ENCODE measurements at regions not wholly inside any gene's neighbourhood (a gene's known extent, or its start where the extent isn't known, plus 50 kb on each side); places are given as distances from the start of the nearest gene placed in this dataset.

GRCh38 chr4:181693517-181693916 lies 549.7 kb upstream of the TENM3 start:
- CTCF ChIA-PET: no interaction called here
- TF ChIP-seq EZH2 (IDR thresholded peaks at IDR 0.05; ENCODE audit: borderline replicate concordance, low read depth, low read length, poor library complexity, severe bottlenecking): no peak
- TF ChIP-seq, protein P1, sequence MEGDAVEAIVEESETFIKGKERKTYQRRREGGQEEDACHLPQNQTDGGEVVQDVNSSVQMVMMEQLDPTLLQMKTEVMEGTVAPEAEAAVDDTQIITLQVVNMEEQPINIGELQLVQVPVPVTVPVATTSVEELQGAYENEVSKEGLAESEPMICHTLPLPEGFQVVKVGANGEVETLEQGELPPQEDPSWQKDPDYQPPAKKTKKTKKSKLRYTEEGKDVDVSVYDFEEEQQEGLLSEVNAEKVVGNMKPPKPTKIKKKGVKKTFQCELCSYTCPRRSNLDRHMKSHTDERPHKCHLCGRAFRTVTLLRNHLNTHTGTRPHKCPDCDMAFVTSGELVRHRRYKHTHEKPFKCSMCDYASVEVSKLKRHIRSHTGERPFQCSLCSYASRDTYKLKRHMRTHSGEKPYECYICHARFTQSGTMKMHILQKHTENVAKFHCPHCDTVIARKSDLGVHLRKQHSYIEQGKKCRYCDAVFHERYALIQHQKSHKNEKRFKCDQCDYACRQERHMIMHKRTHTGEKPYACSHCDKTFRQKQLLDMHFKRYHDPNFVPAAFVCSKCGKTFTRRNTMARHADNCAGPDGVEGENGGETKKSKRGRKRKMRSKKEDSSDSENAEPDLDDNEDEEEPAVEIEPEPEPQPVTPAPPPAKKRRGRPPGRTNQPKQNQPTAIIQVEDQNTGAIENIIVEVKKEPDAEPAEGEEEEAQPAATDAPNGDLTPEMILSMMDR (conservative IDR thresholded peaks at IDR 0.05; ENCODE audit: low read depth, low read length): no peak
- no TSS peak for BruUV-seq (replicated peaks)

GRCh38 chr4:181698221-181698620 lies 545.0 kb upstream of the TENM3 start:
- peaks cover 84% of the 10 kb centered on the region for H3K27me3 ChIP-seq (replicated peaks; ENCODE audit: insufficient read depth, low read depth, low read length, poor library complexity)
- H3K4me3 ChIP-seq (ENCODE audit: low read depth, low read length, poor library complexity, severe bottlenecking): no peak overlapping the region
- no peaks in the 10 kb centered on the region for H3K4me1 ChIP-seq (ENCODE audit: insufficient read depth, low read length, poor library complexity, severe bottlenecking)
- TF ChIP-seq, protein P1 (conservative IDR thresholded peaks at IDR 0.05; ENCODE audit: low read depth, low read length): no peak
- no peak for TF ChIP-seq EZH2 (IDR thresholded peaks at IDR 0.05; ENCODE audit: borderline replicate concordance, low read depth, low read length, poor library complexity, severe bottlenecking)
- intact Hi-C loops (cut with micrococcal nuclease; ENCODE audit: unreplicated experiment): no loop called here
- H3K9me3 ChIP-seq (ENCODE audit: low read depth, low read length, poor library complexity, severe bottlenecking): no peaks in the 10 kb centered on the region
- no TSS peak for BruUV-seq (replicated peaks)
- no peak overlapping the region for H3K27ac ChIP-seq (ENCODE audit: low read depth, low read length, poor library complexity, severe bottlenecking)
- ChIA-PET POLR2A (ENCODE audit: low non-redundant PET) (no interaction called here), CTCF (no interaction called here)
- no peaks in the 10 kb centered on the region for H3K36me3 ChIP-seq (ENCODE audit: insufficient read depth, low read length, poor library complexity, severe bottlenecking)
- DNase-seq (ENCODE audit: low spot score): no peak

More at GRCh38 chr4:181693517-181693916, 549.7 kb upstream of the TENM3 start:
- peaks cover 78% of the 10 kb centered on the region for H3K27me3 ChIP-seq (replicated peaks; ENCODE audit: insufficient read depth, low read depth, low read length, poor library complexity)
- intact Hi-C loops (cut with micrococcal nuclease; ENCODE audit: unreplicated experiment): no loop called here
- DNase-seq (ENCODE audit: low spot score): no peak
- H3K9me3 ChIP-seq (ENCODE audit: low read depth, low read length, poor library complexity, severe bottlenecking): no peaks in the 10 kb centered on the region
- no peaks in the 10 kb centered on the region for H3K36me3 ChIP-seq (ENCODE audit: insufficient read depth, low read length, poor library complexity, severe bottlenecking)
- no peak overlapping the region for H3K27ac ChIP-seq (ENCODE audit: low read depth, low read length, poor library complexity, severe bottlenecking)
- no peaks in the 10 kb centered on the region for H3K4me1 ChIP-seq (ENCODE audit: insufficient read depth, low read length, poor library complexity, severe bottlenecking)
- H3K4me3 ChIP-seq (ENCODE audit: low read depth, low read length, poor library complexity, severe bottlenecking): no peak overlapping the region
- POLR2A ChIA-PET (ENCODE audit: low non-redundant PET): interaction anchor here (0.6 kb wide), 1 partner anchor 1943 kb away, joined by 3 read pairs; no protein-coding TSS in a partner anchor

- DNase-seq (ENCODE audit: low spot score): no peak
- Histone ChIP-seq H3K9me3 (ENCODE audit: low read depth, low read length, poor library complexity, severe bottlenecking) (no peaks in the 10 kb centered on the region), H3K27ac (ENCODE audit: low read depth, low read length, poor library complexity, severe bottlenecking) (no peak overlapping the region), H3K27me3 (replicated peaks; ENCODE audit: insufficient read depth, low read depth, low read length, poor library complexity) (peaks cover 69% of the 10 kb centered on the region), H3K4me3 (ENCODE audit: low read depth, low read length, poor library complexity, severe bottlenecking) (no peak overlapping the region), H3K4me1 (ENCODE audit: insufficient read depth, low read length, poor library complexity, severe bottlenecking) (no peaks in the 10 kb centered on the region), H3K36me3 (ENCODE audit: insufficient read depth, low read length, poor library complexity, severe bottlenecking) (no peaks in the 10 kb centered on the region)
- POLR2A ChIA-PET (ENCODE audit: low non-redundant PET): no interaction called here
- CTCF ChIA-PET: no interaction called here
- BruUV-seq (replicated peaks): no TSS peak
- intact Hi-C loops (cut with micrococcal nuclease; ENCODE audit: unreplicated experiment): no loop called here
- TF ChIP-seq, protein P1 (conservative IDR thresholded peaks at IDR 0.05; ENCODE audit: low read depth, low read length): no peak
- no peak for TF ChIP-seq EZH2 (IDR thresholded peaks at IDR 0.05; ENCODE audit: borderline replicate concordance, low read depth, low read length, poor library complexity, severe bottlenecking)
These were observed 542.0 kb upstream of the TENM3 start for GRCh38 chr4:181701214-181701613.
